DND-41 (cell line): ENCODE measurements at regions not wholly inside any gene's neighbourhood (a gene's known extent, or its start where the extent isn't known, plus 50 kb on each side); places are given as distances from the start of the nearest gene placed in this dataset.

Source experiments
- EZH2 ChIP-seq: IDR thresholded peaks from 3 replicates; pipeline ENCODE4 v1.6.1; 2012; ENCODE audit warnings: borderline replicate concordance, low read depth, mild to moderate bottlenecking, moderate library complexity, low read length, inconsistent platforms; ENCODE audit not compliant: severe bottlenecking
- TF ChIP-seq, protein P1 (sequence below): IDR thresholded peaks from 2 replicates; pipeline ENCODE4 v1.5.1; 2012; ENCODE audit warnings: borderline replicate concordance, low read length, moderate library complexity, mild to moderate bottlenecking; ENCODE audit not compliant: poor library complexity, severe bottlenecking; ENCODE audit errors: extremely low read depth

GRCh38 chr13:111472559-111473460 lies 152.4 kb downstream of the TEX29 start:
- TF ChIP-seq, protein P1, sequence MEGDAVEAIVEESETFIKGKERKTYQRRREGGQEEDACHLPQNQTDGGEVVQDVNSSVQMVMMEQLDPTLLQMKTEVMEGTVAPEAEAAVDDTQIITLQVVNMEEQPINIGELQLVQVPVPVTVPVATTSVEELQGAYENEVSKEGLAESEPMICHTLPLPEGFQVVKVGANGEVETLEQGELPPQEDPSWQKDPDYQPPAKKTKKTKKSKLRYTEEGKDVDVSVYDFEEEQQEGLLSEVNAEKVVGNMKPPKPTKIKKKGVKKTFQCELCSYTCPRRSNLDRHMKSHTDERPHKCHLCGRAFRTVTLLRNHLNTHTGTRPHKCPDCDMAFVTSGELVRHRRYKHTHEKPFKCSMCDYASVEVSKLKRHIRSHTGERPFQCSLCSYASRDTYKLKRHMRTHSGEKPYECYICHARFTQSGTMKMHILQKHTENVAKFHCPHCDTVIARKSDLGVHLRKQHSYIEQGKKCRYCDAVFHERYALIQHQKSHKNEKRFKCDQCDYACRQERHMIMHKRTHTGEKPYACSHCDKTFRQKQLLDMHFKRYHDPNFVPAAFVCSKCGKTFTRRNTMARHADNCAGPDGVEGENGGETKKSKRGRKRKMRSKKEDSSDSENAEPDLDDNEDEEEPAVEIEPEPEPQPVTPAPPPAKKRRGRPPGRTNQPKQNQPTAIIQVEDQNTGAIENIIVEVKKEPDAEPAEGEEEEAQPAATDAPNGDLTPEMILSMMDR, result no peak
- TF ChIP-seq EZH2, result no peak
